ENCODE measurements at regions not wholly inside any gene's neighbourhood (a gene's known extent, or its start where the extent isn't known, plus 50 kb on each side); places are given as distances from the start of the nearest gene placed in this dataset.

DNA sequence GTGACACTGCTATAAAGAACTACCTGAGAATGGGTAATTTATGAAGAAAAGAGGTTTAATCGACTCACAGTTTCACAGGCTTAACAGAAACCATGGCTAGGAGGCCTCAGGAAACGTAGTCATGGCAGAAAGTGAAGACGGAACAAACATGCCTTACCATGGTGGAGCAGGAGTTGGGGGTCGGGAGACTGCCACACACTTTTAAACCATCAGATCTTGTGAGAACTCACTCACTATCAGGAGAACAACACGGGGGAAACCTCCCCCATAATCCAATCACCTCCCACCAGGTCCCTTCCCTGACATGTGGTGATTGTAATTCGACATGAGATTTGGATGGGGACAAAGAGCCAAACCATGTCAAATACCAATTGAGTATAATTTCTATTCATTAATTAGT, 2392.6 kb upstream of the C9orf72 start:
- no peak for TF ChIP-seq POLR2A (IDR thresholded peaks at IDR 0.05; ENCODE audit: low read length)
- no peak for TF ChIP-seq GATA1 (IDR thresholded peaks at IDR 0.05; ENCODE audit: low read depth, low read length)

All from erythroblast (primary cell).